Small intestine (tissue), 7 donors: ENCODE measurements at regions not wholly inside any gene's neighbourhood (a gene's known extent, or its start where the extent isn't known, plus 50 kb on each side); places are given as distances from the start of the nearest gene placed in this dataset.
A peak's percentile ranks its signal among the peaks of the same experiment; 100 is the strongest.
"Not testable (repeated sequence)": the region's sequence is repeated elsewhere in the genome, so short reads cannot be mapped to it uniquely, and the experiment has no call there.

Source experiments
- DNase-seq, 2 donors: peaks; one replicate each; pipeline versions ENCODE4 v3.0.0 to v3.0.0-alpha.2; 2013
- FAIRE-seq: peaks from 2 replicates; lab custom pipeline; 2012; peaks lifted over from hg19 to GRCh38; lab: Jason Lieb, UNC
- H3K27ac ChIP-seq, 3 donors: one replicate each; pipeline ENCODE4 v1.5.1; 2013; ENCODE audit warnings: low read length in 2 of 3, mild to moderate bottlenecking in 2 of 3, control low read depth in 1 of 3, inconsistent platforms in 1 of 3, low read depth in 1 of 3, moderate library complexity in 1 of 3
- H3K27me3 ChIP-seq, 3 donors: one replicate each; pipeline ENCODE4 v1.6.1; 2013; ENCODE audit warnings: low read length in 3 of 3, inconsistent platforms in 1 of 3; ENCODE audit not compliant: control insufficient read depth in 3 of 3, insufficient read depth in 3 of 3
- H3K36me3 ChIP-seq, 3 donors: one replicate each; pipeline ENCODE4 v1.6.1; 2013; ENCODE audit warnings: low read length in 3 of 3, inconsistent platforms in 1 of 3, low read depth in 1 of 3, mild to moderate bottlenecking in 1 of 3, moderate library complexity in 1 of 3; ENCODE audit not compliant: control insufficient read depth in 3 of 3, insufficient read depth in 2 of 3
- H3K4me1 ChIP-seq, 3 donors: one replicate each; pipeline ENCODE4 v1.6.1; 2013; ENCODE audit warnings: low read length in 2 of 3, inconsistent platforms in 1 of 3, low read depth in 1 of 3, mild to moderate bottlenecking in 1 of 3, moderate library complexity in 1 of 3; ENCODE audit not compliant: control insufficient read depth in 3 of 3, insufficient read depth in 2 of 3
- H3K4me3 ChIP-seq, 3 donors: one replicate each; pipeline ENCODE4 v1.5.1; 2013; ENCODE audit warnings: low read length in 3 of 3, control low read depth in 1 of 3, inconsistent platforms in 1 of 3, low read depth in 1 of 3, mild to moderate bottlenecking in 1 of 3, moderate library complexity in 1 of 3
- H3K9me3 ChIP-seq, 2 donors: one replicate each; pipeline ENCODE4 v1.6.1; 2013; ENCODE audit warnings: low read depth in 1 of 2, low read length in 1 of 2; ENCODE audit not compliant: control insufficient read depth in 2 of 2, insufficient read depth in 1 of 2
- WGBS, 3 donors: extraction: QIAGEN DNeasy Blood & Tissue Kit; methylation state at CpG; one replicate each; pipeline ENCODE4 v1.1.7; 2013; 5-methylcytosine and 5-hydroxymethylcytosine counted together
- donor health status: healthy with polysubstance abuse.
- donor health status: control.
- donor health status: control.
- donor health status: Bipolar disorder and iron deficiency.
- donor health status: healthy.

GRCh38 chr12:20105943-20106342, 262.4 kb upstream of the PDE3A start:
- DNase-seq, result no peak
- no peaks in the 10 kb centered on the region for H3K27me3 ChIP-seq
- FAIRE-seq, result no peak
- no peaks in the 10 kb centered on the region for H3K4me1 ChIP-seq
- H3K27ac ChIP-seq, result no peak overlapping the region
- H3K4me3 ChIP-seq, result no peak overlapping the region
- no peaks in the 10 kb centered on the region for H3K9me3 ChIP-seq
- no peaks in the 10 kb centered on the region for H3K36me3 ChIP-seq

- no peaks in the 10 kb centered on the region for H3K36me3 ChIP-seq
- 72 to 86% (median 73%) methylated on average over 5 of the region's 5 CpGs for WGBS, 3 donors
- DNase-seq, result no peak
- FAIRE-seq, result no peak
- H3K9me3 ChIP-seq, result no peaks in the 10 kb centered on the region
- no peak overlapping the region for H3K27ac ChIP-seq
- no peaks in the 10 kb centered on the region for H3K4me1 ChIP-seq
- H3K27me3 ChIP-seq, result no peaks in the 10 kb centered on the region
- no peak overlapping the region for H3K4me3 ChIP-seq
These were observed 258.7 kb upstream of the PDE3A start for GRCh38 chr12:20109676-20110075.

- not testable (repeated sequence) for H3K27me3 ChIP-seq, H3K4me1 ChIP-seq, H3K9me3 ChIP-seq, H3K36me3 ChIP-seq, H3K27ac ChIP-seq, FAIRE-seq, DNase-seq, H3K4me3 ChIP-seq
- WGBS, 3 donors, result 96 to 99% (median 97%) methylated on average over 11 to 25 of the region's 25 CpGs
These were observed 253.0 kb upstream of the PDE3A start for GRCh38 chr12:20115371-20115770.

- 76 to 79% (median 76%) methylated on average over 11 of the region's 11 CpGs for WGBS, 3 donors
- no peak for FAIRE-seq
- DNase-seq, result no peak
- no peak overlapping the region for H3K4me3 ChIP-seq
- peaks cover 0 to 4% of the 10 kb centered on the region in 2 donors for H3K9me3 ChIP-seq
- H3K4me1 ChIP-seq, result no peaks in the 10 kb centered on the region
- no peak overlapping the region for H3K27ac ChIP-seq
- no peaks in the 10 kb centered on the region for H3K36me3 ChIP-seq
- no peaks in the 10 kb centered on the region for H3K27me3 ChIP-seq
These were observed 248.5 kb upstream of the PDE3A start for GRCh38 chr12:20119596-20120402.

GRCh38 chr12:20120403-20120725, 248.0 kb upstream of the PDE3A start:
- FAIRE-seq, result no peak
- H3K36me3 ChIP-seq, result no peaks in the 10 kb centered on the region

GRCh38 chr12:20122274-20122673, 246.1 kb upstream of the PDE3A start:
- no peaks in the 10 kb centered on the region for H3K27me3 ChIP-seq
- H3K4me1 ChIP-seq, result no peaks in the 10 kb centered on the region
- DNase-seq, result no peak
- WGBS, 3 donors, result 78 to 82% (median 78%) methylated on average over 4 of the region's 4 CpGs
- H3K4me3 ChIP-seq, result no peak overlapping the region
- no peak overlapping the region for H3K27ac ChIP-seq
- H3K36me3 ChIP-seq, result no peaks in the 10 kb centered on the region
- no peaks in the 10 kb centered on the region for H3K9me3 ChIP-seq
- no peak for FAIRE-seq

More at GRCh38 chr12:20120403-20120725, 248.0 kb upstream of the PDE3A start:
- Histone ChIP-seq H3K4me1 (no peaks in the 10 kb centered on the region), H3K27me3 (no peaks in the 10 kb centered on the region), H3K9me3 (peaks cover 0 to 4% of the 10 kb centered on the region in 2 donors), H3K27ac (no peak overlapping the region), H3K4me3 (no peak overlapping the region)
- DNase-seq, result peak in 1 of 2 donors; percentile 63

GRCh38 chr12:20123465-20123864, 244.9 kb upstream of the PDE3A start:
- DNase-seq (no peak), FAIRE-seq (no peak)
- whole genome bisulfite sequencing, 3 donors, result 84 to 94% (median 89%) methylated on average over 4 of the region's 4 CpGs
- H3K4me3 ChIP-seq, result no peak overlapping the region
- H3K9me3 ChIP-seq, result no peaks in the 10 kb centered on the region
- H3K27ac ChIP-seq, result no peak overlapping the region
- H3K4me1 ChIP-seq, result no peaks in the 10 kb centered on the region
- no peaks in the 10 kb centered on the region for H3K27me3 ChIP-seq
- no peaks in the 10 kb centered on the region for H3K36me3 ChIP-seq

GRCh38 chr12:20125276-20125798, 243.0 kb upstream of the PDE3A start:
- DNase-seq (no peak), FAIRE-seq (no peak)
- Histone ChIP-seq H3K36me3 (no peaks in the 10 kb centered on the region), H3K9me3 (no peaks in the 10 kb centered on the region), H3K27ac (no peak overlapping the region), H3K4me3 (no peak overlapping the region), H3K27me3 (no peaks in the 10 kb centered on the region), H3K4me1 (no peaks in the 10 kb centered on the region)
- WGBS, 3 donors, result 65 to 88% (median 68%) methylated on average over 2 of the region's 2 CpGs

- Histone ChIP-seq H3K27ac (no peak overlapping the region), H3K36me3 (no peaks in the 10 kb centered on the region), H3K27me3 (no peaks in the 10 kb centered on the region), H3K9me3 (no peaks in the 10 kb centered on the region), H3K4me3 (no peak overlapping the region), H3K4me1 (no peaks in the 10 kb centered on the region)
- FAIRE-seq, result no peak
- 79 to 92% (median 87%) methylated on average over 4 of the region's 4 CpGs for WGBS, 3 donors
- no peak for DNase-seq
These were observed 241.7 kb upstream of the PDE3A start for GRCh38 chr12:20126601-20127000.
